SU-DHL-6 (cell line): ENCODE measurements at regions not wholly inside any gene's neighbourhood (a gene's known extent, or its start where the extent isn't known, plus 50 kb on each side); places are given as distances from the start of the nearest gene placed in this dataset.

ENCODE experiments used
- H2AFZ ChIP-seq: fragments of 200-600 bp; sonication (generic); 2 replicates; pipeline ENCODE4 v1.6.1; 2014; ENCODE audit warnings: low read depth, mild to moderate bottlenecking, moderate library complexity, mixed read lengths, antibody characterized with exemption, low read length; ENCODE audit not compliant: severe bottlenecking
- H3F3A ChIP-seq: fragments of 200-600 bp; shearing (Covaris generic); 2 replicates; pipeline ENCODE4 v1.6.0; 2016; ENCODE audit warnings: antibody characterized with exemption, mild to moderate bottlenecking; ENCODE audit not compliant: insufficient read depth
- H3K27ac ChIP-seq: fragments of 200-600 bp; sonication (generic); 2 replicates; pipeline ENCODE4 v1.5.1; 2016; ENCODE audit warnings: low read depth, mild to moderate bottlenecking, low read length, moderate library complexity, mixed read lengths
- H3K27me3 ChIP-seq: fragments of 200-600 bp; sonication (generic), shearing (Covaris generic); 2 replicates; pipeline ENCODE4 v1.6.0; 2014; ENCODE audit warnings: mild to moderate bottlenecking, low read length
- H3K36me3 ChIP-seq: fragments of 200-600 bp; sonication (generic); 2 replicates; pipeline ENCODE4 v1.6.1; 2014; ENCODE audit warnings: mild to moderate bottlenecking, low read length, mixed read lengths
- H3K4me2 ChIP-seq: fragments of 300-600, 200-600 bp; shearing (Covaris generic), sonication (generic); 2 replicates; pipeline ENCODE4 v1.6.0; 2014; ENCODE audit warnings: low read length, low read depth, mild to moderate bottlenecking; ENCODE audit not compliant: poor library complexity, severe bottlenecking
- H3K4me3 ChIP-seq: fragments of 200-600 bp; sonication (generic); 2 replicates; pipeline ENCODE4 v1.5.1; 2014; ENCODE audit warnings: antibody characterized with exemption, low read length, mild to moderate bottlenecking, mixed read lengths; ENCODE audit not compliant: insufficient read depth, poor library complexity, severe bottlenecking
- H3K79me2 ChIP-seq: fragments of 200-600 bp; sonication (generic); 2 replicates; pipeline ENCODE4 v1.6.1; 2014; ENCODE audit warnings: mild to moderate bottlenecking, low read length, moderate library complexity; ENCODE audit not compliant: insufficient read depth
- H3K9ac ChIP-seq: fragments of 200-600 bp; sonication (generic); 2 replicates; pipeline ENCODE4 v1.7.0; 2014; ENCODE audit warnings: mild to moderate bottlenecking, low read length
- H3K9me2 ChIP-seq: fragments of 200-600 bp; sonication (generic); replicated peaks from 2 replicates; pipeline ENCODE4 v1.6.1; 2014; ENCODE audit warnings: low read length; ENCODE audit not compliant: insufficient read depth
- H3K9me3 ChIP-seq: fragments of 200-600 bp; sonication (generic); 2 replicates; pipeline ENCODE4 v1.6.1; 2014; ENCODE audit warnings: low read length, mixed read lengths; ENCODE audit not compliant: insufficient read depth
- H4K20me1 ChIP-seq: fragments of 200-600 bp; sonication (generic); 2 replicates; pipeline ENCODE4 v1.6.1; 2014; ENCODE audit warnings: low read depth, mild to moderate bottlenecking, antibody characterized with exemption, low read length, moderate library complexity, mixed read lengths
- EZH2phosphoT487 ChIP-seq: fragments of 200-600 bp; sonication (generic), shearing (Covaris generic); conservative IDR thresholded peaks from 2 replicates; pipeline ENCODE4 v1.6.1; 2018; ENCODE audit warnings: mild to moderate bottlenecking, antibody characterized with exemption, low read length, moderate library complexity, mixed read lengths
- TF ChIP-seq, protein P1 (sequence below): fragments of 200-600 bp; sonication (generic); IDR thresholded peaks from one replicate; pipeline ENCODE4 v1.5.1; 2017; ENCODE audit warnings: antibody characterized with exemption, mild to moderate bottlenecking, low read length, moderate library complexity; ENCODE audit not compliant: insufficient read depth, poor library complexity, severe bottlenecking

DNA sequence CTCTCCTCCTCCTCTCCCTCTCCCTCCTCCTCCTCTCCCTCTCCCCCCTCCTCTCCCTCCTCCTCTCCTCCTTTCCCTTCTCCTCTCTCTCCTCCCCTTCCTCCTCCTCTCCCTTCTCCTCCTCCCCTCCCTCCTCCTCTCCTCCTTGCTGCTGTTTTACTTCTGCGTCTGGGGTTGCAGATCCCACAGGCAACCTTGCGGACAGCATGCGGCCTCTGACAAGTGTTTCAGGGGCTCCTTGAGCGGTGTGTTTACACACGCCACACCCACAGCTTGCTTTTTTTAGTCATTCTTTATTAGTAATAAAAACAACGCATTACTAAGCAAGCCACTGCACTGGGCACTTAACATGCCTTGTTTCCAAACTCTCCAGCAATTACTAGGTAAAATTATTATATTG is 81.9 kb downstream of the TFAP2C start:
- Histone ChIP-seq H3K9me3 (no peaks in the 10 kb centered on the region), H2AFZ (no peak overlapping the region), H3K9me2 (no peaks in the 10 kb centered on the region; the same call in 1 of the 2 replicates), H3K4me3 (no peak overlapping the region), H3K36me3 (no peaks in the 10 kb centered on the region), H3K79me2 (no peaks in the 10 kb centered on the region), H3K9ac (no peak overlapping the region), H3K4me2 (no peak overlapping the region), H4K20me1 (no peaks in the 10 kb centered on the region), H3K27ac (no peak overlapping the region), H3F3A (no peaks in the 10 kb centered on the region), H3K27me3 (no peaks in the 10 kb centered on the region)
- TF ChIP-seq, protein P1, sequence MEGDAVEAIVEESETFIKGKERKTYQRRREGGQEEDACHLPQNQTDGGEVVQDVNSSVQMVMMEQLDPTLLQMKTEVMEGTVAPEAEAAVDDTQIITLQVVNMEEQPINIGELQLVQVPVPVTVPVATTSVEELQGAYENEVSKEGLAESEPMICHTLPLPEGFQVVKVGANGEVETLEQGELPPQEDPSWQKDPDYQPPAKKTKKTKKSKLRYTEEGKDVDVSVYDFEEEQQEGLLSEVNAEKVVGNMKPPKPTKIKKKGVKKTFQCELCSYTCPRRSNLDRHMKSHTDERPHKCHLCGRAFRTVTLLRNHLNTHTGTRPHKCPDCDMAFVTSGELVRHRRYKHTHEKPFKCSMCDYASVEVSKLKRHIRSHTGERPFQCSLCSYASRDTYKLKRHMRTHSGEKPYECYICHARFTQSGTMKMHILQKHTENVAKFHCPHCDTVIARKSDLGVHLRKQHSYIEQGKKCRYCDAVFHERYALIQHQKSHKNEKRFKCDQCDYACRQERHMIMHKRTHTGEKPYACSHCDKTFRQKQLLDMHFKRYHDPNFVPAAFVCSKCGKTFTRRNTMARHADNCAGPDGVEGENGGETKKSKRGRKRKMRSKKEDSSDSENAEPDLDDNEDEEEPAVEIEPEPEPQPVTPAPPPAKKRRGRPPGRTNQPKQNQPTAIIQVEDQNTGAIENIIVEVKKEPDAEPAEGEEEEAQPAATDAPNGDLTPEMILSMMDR: no peak
- TF ChIP-seq EZH2phosphoT487: no peak

DNA sequence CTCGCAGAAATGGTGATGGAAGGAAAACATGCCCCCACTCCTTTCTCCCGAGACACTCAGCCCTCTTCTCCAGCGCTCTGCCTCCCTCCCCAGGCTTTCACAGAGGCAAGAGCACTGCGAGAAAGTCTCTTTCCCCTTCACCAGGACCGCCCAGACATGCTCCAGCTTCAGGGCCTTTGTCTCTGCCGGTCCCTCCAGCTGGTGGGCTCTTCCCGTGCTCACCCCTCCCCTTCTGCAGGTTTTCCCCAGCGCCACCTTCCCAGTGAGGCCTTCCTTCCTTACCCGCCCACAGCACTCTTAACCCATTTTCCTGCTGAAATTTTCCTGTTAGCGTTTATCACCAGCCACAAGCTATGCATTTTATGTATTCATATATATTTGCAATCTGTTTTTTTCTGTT is 86.2 kb downstream of the TFAP2C start:
- H3K9me2 ChIP-seq: no peaks in the 10 kb centered on the region
- H4K20me1 ChIP-seq: no peaks in the 10 kb centered on the region
- H3K9me3 ChIP-seq: no peaks in the 10 kb centered on the region
- no peak for TF ChIP-seq EZH2phosphoT487
- TF ChIP-seq, protein P1: no peak
- H3K79me2 ChIP-seq: no peaks in the 10 kb centered on the region
- H3K9ac ChIP-seq: no peak overlapping the region
- no peak overlapping the region for H3K27ac ChIP-seq
- H2AFZ ChIP-seq: no peak overlapping the region
- no peaks in the 10 kb centered on the region for H3F3A ChIP-seq
- no peak overlapping the region for H3K4me2 ChIP-seq
- H3K27me3 ChIP-seq: no peaks in the 10 kb centered on the region
- no peak overlapping the region for H3K4me3 ChIP-seq
- no peaks in the 10 kb centered on the region for H3K36me3 ChIP-seq

DNA sequence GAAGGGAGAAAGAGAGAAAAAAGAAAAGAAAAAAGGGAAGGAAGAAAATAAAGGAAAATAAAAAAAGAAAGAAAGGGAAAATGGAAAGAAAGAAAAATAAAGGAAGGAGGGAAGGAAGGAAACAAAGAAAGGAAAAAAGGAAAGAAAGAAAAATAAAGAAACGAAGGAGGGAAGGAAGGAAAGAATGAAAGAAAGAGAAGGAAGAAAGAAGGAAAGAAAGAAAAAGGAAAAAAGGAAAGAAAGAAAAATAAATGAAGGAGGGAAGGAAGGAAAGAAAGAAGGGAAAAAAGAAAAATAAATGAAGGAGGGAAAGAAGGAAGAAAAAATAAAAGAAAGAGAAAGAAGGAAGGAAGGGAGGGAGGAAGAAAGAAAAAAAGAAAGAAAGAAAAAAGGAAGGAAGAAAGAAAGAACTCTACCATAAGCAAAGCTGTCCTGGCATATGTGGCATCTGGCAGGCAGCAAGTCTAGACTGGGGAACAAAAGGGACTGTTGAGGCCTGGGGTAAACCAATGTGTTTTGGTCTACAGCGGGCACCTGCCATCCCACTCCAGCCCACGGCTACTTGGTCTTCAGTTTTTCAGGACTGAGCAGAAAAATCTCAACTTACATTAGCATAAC is 86.9 kb downstream of the TFAP2C start:
- Histone ChIP-seq H3K4me2 (no peak overlapping the region), H3K27me3 (no peaks in the 10 kb centered on the region), H3K27ac (no peak overlapping the region), H3F3A (no peaks in the 10 kb centered on the region), H3K9me2 (no peaks in the 10 kb centered on the region), H4K20me1 (no peaks in the 10 kb centered on the region), H3K4me3 (no peak overlapping the region), H2AFZ (no peak overlapping the region), H3K9me3 (no peaks in the 10 kb centered on the region), H3K36me3 (no peaks in the 10 kb centered on the region), H3K9ac (no peak overlapping the region), H3K79me2 (no peaks in the 10 kb centered on the region)
- TF ChIP-seq, protein P1: no peak
- TF ChIP-seq EZH2phosphoT487: no peak
